Caco-2 (cell line): ENCODE measurements at regions not wholly inside any gene's neighbourhood (a gene's known extent, or its start where the extent isn't known, plus 50 kb on each side); places are given as distances from the start of the nearest gene placed in this dataset.

Experiments used
- BruUV-seq: library from RNA; stranded (reverse); fragments of 400-500 nt; replicated peaks from 2 replicates; lab custom pipeline; 2021; lab: Mats Ljungman, UMichigan
- CTCF ChIA-PET: fragments of 300-600 bp; sonication (Branson Sonifier 250); formaldehyde crosslinking; loops from one replicate; lab custom pipeline; 2022; ENCODE audit warnings: antibody characterized with exemption; lab: Charles Lee
- POLR2A ChIA-PET: fragments of 300-600 bp; sonication (Branson Sonifier 250); formaldehyde crosslinking; loops from one replicate; lab custom pipeline; 2022; ENCODE audit warnings: antibody characterized with exemption; lab: Charles Lee
- DNase-seq, 2 experiments: peaks; one replicate each; pipeline versions ENCODE4 v3.0.0 to v3.0.0-alpha.2; 2020 to 2022
- H3K27me3 ChIP-seq: replicated peaks from 2 replicates; pipeline ENCODE4 v1.6.0; 2011; ENCODE audit warnings: low read length; ENCODE audit not compliant: control insufficient read depth, insufficient read depth
- H3K36me3 ChIP-seq: 2 replicates; pipeline ENCODE4 v1.5.1; 2011; ENCODE audit warnings: low read length; ENCODE audit not compliant: control insufficient read depth, insufficient read depth
- H3K4me1 ChIP-seq: fragments of 250-450 bp; sonication (Bioruptor Pico); 2 replicates; pipeline ENCODE4 v1.5.1; 2020; ENCODE audit warnings: mild to moderate bottlenecking
- H3K4me3 ChIP-seq: 2 replicates; pipeline ENCODE4 v1.5.1; 2011; ENCODE audit warnings: low read depth, mild to moderate bottlenecking, control low read depth, low read length
- H3K9me3 ChIP-seq: fragments of 250-450 bp; sonication (Bioruptor Pico); 2 replicates; pipeline ENCODE4 v1.5.1; 2020; ENCODE audit warnings: mild to moderate bottlenecking, moderate library complexity
- H3K27ac Mint-ChIP-seq: one replicate; pipeline ENCODE4 v1.8.0; 2022; ENCODE audit warnings: mixed read lengths; ENCODE audit not compliant: unreplicated experiment
- H3K27me3 Mint-ChIP-seq: one replicate; pipeline ENCODE4 v1.8.0; 2022; ENCODE audit warnings: mixed read lengths; ENCODE audit not compliant: insufficient read depth, unreplicated experiment
- H3K36me3 Mint-ChIP-seq: one replicate; pipeline ENCODE4 v1.8.0; 2022; ENCODE audit warnings: mild to moderate bottlenecking, mixed read lengths; ENCODE audit not compliant: insufficient read depth, unreplicated experiment
- H3K4me1 Mint-ChIP-seq: one replicate; pipeline ENCODE4 v1.8.0; 2022; ENCODE audit warnings: low read depth, mixed read lengths; ENCODE audit not compliant: unreplicated experiment
- H3K4me3 Mint-ChIP-seq: one replicate; pipeline ENCODE4 v1.8.0; 2022; ENCODE audit warnings: mild to moderate bottlenecking, moderate library complexity, mixed read lengths; ENCODE audit not compliant: unreplicated experiment
- H3K9me3 Mint-ChIP-seq: one replicate; pipeline ENCODE4 v1.8.0; 2022; ENCODE audit warnings: mixed read lengths; ENCODE audit not compliant: unreplicated experiment
- intact Hi-C: fragments of 100-400 bp; cut with micrococcal nuclease; formaldehyde crosslinking; loops from one replicate; pipeline ENCODE4 v1.10.0; 2022; ENCODE audit not compliant: unreplicated experiment
- TF ChIP-seq, protein P1 (sequence below), 2 experiments: fragments of 200-600 bp in 1 of 2; IDR thresholded peaks; 1 replicate in 1 of 2; 2 replicates in 1 of 2; pipeline versions ENCODE4 v1.5.1 to v1.8.0; 2011 to 2022; ENCODE audit warnings: antibody characterized with exemption in 1 of 2, control low read depth in 1 of 2, inconsistent platforms in 1 of 2, low read depth in 1 of 2, low read length in 1 of 2, mild to moderate bottlenecking in 1 of 2, moderate library complexity in 1 of 2; ENCODE audit not compliant: insufficient read depth in 1 of 2, severe bottlenecking in 1 of 2, unreplicated experiment in 1 of 2

DNA sequence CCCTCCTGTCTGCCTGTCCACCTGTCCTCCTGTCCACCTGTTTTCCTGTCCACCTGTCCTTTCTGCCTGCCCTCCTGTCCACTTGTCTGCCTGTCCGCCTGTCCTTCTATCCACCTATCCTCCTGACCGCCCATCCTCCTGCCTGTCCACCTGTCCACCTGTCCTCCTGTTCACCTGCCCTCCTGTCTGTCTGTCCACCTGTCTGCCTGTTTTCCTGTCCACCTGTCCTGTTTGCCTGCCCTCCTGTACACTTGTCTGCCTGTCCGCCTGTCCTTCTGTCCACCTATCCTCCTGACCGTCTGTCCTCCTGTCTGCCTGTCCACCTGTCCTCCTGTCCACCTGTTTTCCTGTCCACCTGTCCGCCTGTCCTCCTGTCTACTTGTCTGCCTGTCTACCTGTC, 682.8 kb downstream of the TBC1D22A start:
- ChIA-PET CTCF (no interaction called here), POLR2A (no interaction called here)
- BruUV-seq: no TSS peak
- Mint-ChIP-seq H3K4me1 (no peaks in the 10 kb centered on the region), H3K4me3 (no peak overlapping the region), H3K36me3 (no peaks in the 10 kb centered on the region), H3K9me3 (peaks cover 7% of the 10 kb centered on the region), H3K27ac (no peak overlapping the region), H3K27me3 (peaks cover 13% of the 10 kb centered on the region)
- no peaks in the 10 kb centered on the region for H3K27me3 ChIP-seq
- intact Hi-C loops: no loop called here
- DNase-seq: no peak
- H3K4me3 ChIP-seq: no peak overlapping the region
- TF ChIP-seq, protein P1, sequence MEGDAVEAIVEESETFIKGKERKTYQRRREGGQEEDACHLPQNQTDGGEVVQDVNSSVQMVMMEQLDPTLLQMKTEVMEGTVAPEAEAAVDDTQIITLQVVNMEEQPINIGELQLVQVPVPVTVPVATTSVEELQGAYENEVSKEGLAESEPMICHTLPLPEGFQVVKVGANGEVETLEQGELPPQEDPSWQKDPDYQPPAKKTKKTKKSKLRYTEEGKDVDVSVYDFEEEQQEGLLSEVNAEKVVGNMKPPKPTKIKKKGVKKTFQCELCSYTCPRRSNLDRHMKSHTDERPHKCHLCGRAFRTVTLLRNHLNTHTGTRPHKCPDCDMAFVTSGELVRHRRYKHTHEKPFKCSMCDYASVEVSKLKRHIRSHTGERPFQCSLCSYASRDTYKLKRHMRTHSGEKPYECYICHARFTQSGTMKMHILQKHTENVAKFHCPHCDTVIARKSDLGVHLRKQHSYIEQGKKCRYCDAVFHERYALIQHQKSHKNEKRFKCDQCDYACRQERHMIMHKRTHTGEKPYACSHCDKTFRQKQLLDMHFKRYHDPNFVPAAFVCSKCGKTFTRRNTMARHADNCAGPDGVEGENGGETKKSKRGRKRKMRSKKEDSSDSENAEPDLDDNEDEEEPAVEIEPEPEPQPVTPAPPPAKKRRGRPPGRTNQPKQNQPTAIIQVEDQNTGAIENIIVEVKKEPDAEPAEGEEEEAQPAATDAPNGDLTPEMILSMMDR (IDR thresholded peaks at IDR 0.05; ENCODE audit: insufficient read depth in 1 of 2, low read depth in 1 of 2, low read length in 1 of 2, severe bottlenecking in 1 of 2, unreplicated experiment in 1 of 2): no peak
- H3K36me3 ChIP-seq: no peaks in the 10 kb centered on the region
- no peaks in the 10 kb centered on the region for H3K4me1 ChIP-seq
- no peaks in the 10 kb centered on the region for H3K9me3 ChIP-seq

DNA sequence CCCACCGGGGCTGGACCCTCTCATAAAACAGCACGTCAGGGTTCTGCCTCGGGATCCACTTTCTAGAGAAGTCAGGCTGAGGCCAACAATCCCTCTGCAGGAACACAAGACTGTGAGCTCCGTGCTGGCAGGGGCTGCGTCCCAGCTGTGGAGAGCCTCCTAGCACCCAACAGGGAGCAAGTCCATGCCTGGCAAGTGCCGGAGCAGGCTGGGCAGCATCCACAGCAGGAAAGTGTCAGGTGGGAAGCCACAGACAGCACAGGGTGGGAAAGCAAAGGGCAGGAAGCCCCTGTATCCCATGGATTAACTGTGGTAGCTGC, 682.3 kb downstream of the TBC1D22A start:
- no peaks in the 10 kb centered on the region for H3K27me3 ChIP-seq
- H3K9me3 ChIP-seq: 0 out of 2 replicates have a peak, but pooled peaks cover 3% of the 10 kb centered on the region
- intact Hi-C loops: no loop called here
- DNase-seq: no peak
- Mint-ChIP-seq H3K9me3 (peaks cover 10% of the 10 kb centered on the region), H3K36me3 (no peaks in the 10 kb centered on the region), H3K27ac (no peak overlapping the region), H3K4me1 (no peaks in the 10 kb centered on the region), H3K27me3 (peaks cover 9% of the 10 kb centered on the region), H3K4me3 (no peak overlapping the region)
- ChIA-PET POLR2A (no interaction called here), CTCF (no interaction called here)
- no TSS peak for BruUV-seq
- H3K4me1 ChIP-seq: no peaks in the 10 kb centered on the region
- TF ChIP-seq, protein P1 (IDR thresholded peaks at IDR 0.05; ENCODE audit: insufficient read depth in 1 of 2, low read depth in 1 of 2, low read length in 1 of 2, severe bottlenecking in 1 of 2, unreplicated experiment in 1 of 2): no peak
- no peaks in the 10 kb centered on the region for H3K36me3 ChIP-seq
- no peak overlapping the region for H3K4me3 ChIP-seq

DNA sequence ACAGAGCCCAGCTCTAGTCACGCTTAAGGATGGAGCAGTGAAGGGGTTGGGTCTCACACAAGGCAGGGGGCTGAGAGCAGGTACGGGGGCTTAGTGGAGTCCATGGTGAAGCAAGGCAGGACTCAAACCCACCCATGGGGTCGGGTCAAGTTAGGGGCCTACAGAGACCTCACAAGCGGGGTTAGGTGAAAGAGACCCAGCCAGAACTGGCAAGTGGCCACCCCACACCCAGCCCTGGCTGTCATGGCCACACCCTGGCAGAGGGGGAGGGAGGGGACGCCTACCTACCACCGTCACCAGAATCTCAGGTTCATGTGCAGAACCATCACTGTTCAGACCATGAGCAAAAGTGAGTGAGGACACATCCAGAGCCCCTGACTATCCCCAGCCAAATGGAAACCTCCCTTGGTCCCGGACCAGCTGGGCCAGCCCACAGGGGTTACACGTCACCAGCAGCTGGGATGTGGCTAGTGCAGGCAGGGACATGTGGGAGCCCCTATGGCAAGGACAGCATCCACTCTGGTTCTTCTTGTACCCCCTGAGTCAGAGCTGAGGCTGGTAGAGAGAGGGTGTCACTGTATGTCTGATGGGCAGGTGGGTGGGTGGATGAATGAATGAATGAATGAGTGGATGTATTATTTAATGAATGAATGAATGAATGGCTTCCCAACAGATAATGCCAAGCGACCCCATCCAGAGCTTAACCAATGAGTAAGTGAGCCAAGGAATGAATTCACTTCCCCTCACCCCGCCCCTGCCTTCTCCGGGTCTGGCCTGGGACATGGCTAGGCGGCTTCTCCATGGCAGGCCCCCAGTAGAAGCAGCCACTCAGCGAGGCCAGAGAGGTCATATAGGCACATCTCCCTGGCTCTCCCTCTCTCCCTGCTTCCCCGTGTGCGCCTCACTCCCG, 681.6 kb downstream of the TBC1D22A start:
- ChIA-PET CTCF (no interaction called here), POLR2A (no interaction called here)
- Mint-ChIP-seq H3K27ac (no peak overlapping the region), H3K4me1 (no peaks in the 10 kb centered on the region), H3K9me3 (peaks cover 10% of the 10 kb centered on the region), H3K36me3 (no peaks in the 10 kb centered on the region), H3K4me3 (no peak overlapping the region), H3K27me3 (peaks cover 9% of the 10 kb centered on the region)
- intact Hi-C loops: no loop called here
- TF ChIP-seq, protein P1 (IDR thresholded peaks at IDR 0.05; ENCODE audit: insufficient read depth in 1 of 2, low read depth in 1 of 2, low read length in 1 of 2, severe bottlenecking in 1 of 2, unreplicated experiment in 1 of 2): no peak
- BruUV-seq: no TSS peak
- Histone ChIP-seq H3K4me3 (no peak overlapping the region), H3K4me1 (no peaks in the 10 kb centered on the region), H3K27me3 (no peaks in the 10 kb centered on the region), H3K9me3 (0 out of 2 replicates have a peak, but pooled peaks cover 3% of the 10 kb centered on the region), H3K36me3 (no peaks in the 10 kb centered on the region)
- no peak for DNase-seq
